SK-N-SH (cell line): ENCODE measurements at regions not wholly inside any gene's neighbourhood (a gene's known extent, or its start where the extent isn't known, plus 50 kb on each side); places are given as distances from the start of the nearest gene placed in this dataset.

ENCODE experiments used
- CTCF ChIA-PET: fragments of 300-600, 350-600 bp; formaldehyde crosslinking; extraction: SDS; loops from one replicate; lab custom pipeline; 2021; lab: Yijun Ruan, JAX
- POLR2A ChIA-PET: fragments of 350-600 bp; sonication (Branson Sonifier 250); formaldehyde crosslinking; extraction: SDS; loops from one replicate; lab custom pipeline; 2020; ENCODE audit warnings: antibody characterized with exemption, inconsistent platforms; lab: Yijun Ruan, JAX
- DNase-seq: peaks from one replicate; pipeline ENCODE4 v3.0.0; 2012
- H2AFZ ChIP-seq: fragments of 200-600 bp; sonication (generic); 2 replicates; pipeline ENCODE4 v1.8.1; 2016; ENCODE audit warnings: antibody characterized with exemption, mild to moderate bottlenecking, low read depth
- H3F3A ChIP-seq: fragments of 200-600 bp; sonication (generic); replicated peaks from 2 replicates; pipeline ENCODE3; 2016; ENCODE audit warnings: antibody characterized with exemption, mild to moderate bottlenecking; ENCODE audit not compliant: insufficient read depth
- H3K27ac ChIP-seq, 2 experiments: fragments of 200-500 bp in 1 of 2; fragments of 200-600 bp in 1 of 2; sonication (Bioruptor generic) in 1 of 2; sonication (generic), shearing (Covaris generic) in 1 of 2; 2 replicates each; pipeline versions ENCODE4 v1.5.1 to v1.6.1; 2014 to 2016; ENCODE audit warnings: low read depth in 2 of 2, inconsistent platforms in 1 of 2, low read length in 1 of 2, mild to moderate bottlenecking in 1 of 2, mixed read lengths in 1 of 2
- H3K27me3 ChIP-seq: fragments of 200-600 bp; sonication (generic), shearing (Covaris generic); 2 replicates; pipeline ENCODE4 v1.6.1; 2016; ENCODE audit warnings: mixed run types; ENCODE audit not compliant: insufficient read depth
- H3K36me3 ChIP-seq, 2 experiments: fragments of 200-500 bp in 1 of 2; fragments of 200-600 bp in 1 of 2; sonication (Bioruptor generic) in 1 of 2; sonication (generic) in 1 of 2; replicated peaks in 1 of 2; 2 replicates each; pipeline versions ENCODE3 to v1.5.1; 2014 to 2016; ENCODE audit warnings: low read length in 1 of 2, mild to moderate bottlenecking in 1 of 2; ENCODE audit not compliant: insufficient read depth in 2 of 2, control insufficient read depth in 1 of 2
- H3K4me1 ChIP-seq, 2 experiments: fragments of 200-500 bp in 1 of 2; fragments of 200-600 bp in 1 of 2; sonication (Bioruptor generic) in 1 of 2; sonication (generic), shearing (Covaris generic) in 1 of 2; 2 replicates each; pipeline versions ENCODE4 v1.5.1 to v1.6.1; 2014 to 2016; ENCODE audit warnings: low read depth in 1 of 2, low read length in 1 of 2, mixed run types in 1 of 2; ENCODE audit not compliant: insufficient read depth in 2 of 2, control insufficient read depth in 1 of 2
- H3K4me2 ChIP-seq: fragments of 200-600 bp; sonication (generic), shearing (Covaris generic); 2 replicates; pipeline ENCODE4 v1.6.1; 2017; ENCODE audit warnings: mixed run types
- H3K4me3 ChIP-seq, 2 experiments: fragments of 200-500 bp in 1 of 2; fragments of 200-600 bp in 1 of 2; sonication (Bioruptor generic) in 1 of 2; sonication (generic), shearing (Covaris generic) in 1 of 2; 2 replicates each; pipeline versions ENCODE4 v1.5.1 to v1.8.1; 2014 to 2016; ENCODE audit warnings: low read depth in 2 of 2, inconsistent platforms in 1 of 2, low read length in 1 of 2, mild to moderate bottlenecking in 1 of 2, mixed read lengths in 1 of 2, moderate library complexity in 1 of 2
- H3K79me2 ChIP-seq: fragments of 200-600 bp; sonication (generic); 2 replicates; pipeline ENCODE4 v1.8.1; 2017; ENCODE audit warnings: mild to moderate bottlenecking; ENCODE audit not compliant: insufficient read depth
- H3K9ac ChIP-seq: fragments of 200-600 bp; sonication (generic); 2 replicates; pipeline ENCODE4 v1.6.1; 2017; ENCODE audit warnings: mixed run types
- H3K9me2 ChIP-seq: fragments of 200-600 bp; sonication (generic); 2 replicates; pipeline ENCODE4 v1.6.1; 2017; ENCODE audit warnings: mixed run types
- H3K9me3 ChIP-seq: fragments of 200-600 bp; sonication (generic); 2 replicates; pipeline ENCODE4 v1.6.1; 2017; ENCODE audit warnings: mixed run types, mild to moderate bottlenecking, moderate library complexity
- H4K20me1 ChIP-seq: fragments of 200-600 bp; sonication (generic); 2 replicates; pipeline ENCODE4 v1.6.1; 2017; ENCODE audit warnings: mild to moderate bottlenecking, mixed run types; ENCODE audit not compliant: insufficient read depth
- CHD2 ChIP-seq: fragments of 150-350 bp; IDR thresholded peaks from 2 replicates; pipeline ENCODE4 v1.6.1; 2018; ENCODE audit warnings: low read length; ENCODE audit not compliant: partially characterized antibody
- FOSL2 ChIP-seq: IDR thresholded peaks from 2 replicates; pipeline ENCODE4 v1.4.0; 2012; ENCODE audit warnings: low read depth, mild to moderate bottlenecking, moderate library complexity, borderline replicate concordance
- FOXJ3 ChIP-seq: sonication (generic); formaldehyde crosslinking; IDR thresholded peaks from 2 replicates; pipeline ENCODE4 v1.5.1; 2020; ENCODE audit warnings: mild to moderate bottlenecking, missing genetic modification reagents
- FOXM1 ChIP-seq: IDR thresholded peaks from 2 replicates; pipeline ENCODE4 v1.4.0; 2012; ENCODE audit warnings: low read depth, mild to moderate bottlenecking
- MAX ChIP-seq: IDR thresholded peaks from 2 replicates; pipeline ENCODE4 v1.4.0; 2012; ENCODE audit warnings: low read depth
- MEF2A ChIP-seq: IDR thresholded peaks from 2 replicates; pipeline ENCODE4 v1.4.0; 2012; ENCODE audit warnings: low read depth, borderline replicate concordance
- REST ChIP-seq: IDR thresholded peaks from 2 replicates; pipeline ENCODE4 v1.6.1; 2012; ENCODE audit warnings: mild to moderate bottlenecking, low read depth, low read length, moderate library complexity
- WGBS: methylation state at CpG from one replicate; pipeline ENCODE4 v1.1.6; 2017; ENCODE audit warnings: low lambda C conversion rate; 5-methylcytosine and 5-hydroxymethylcytosine counted together
- TF ChIP-seq, protein P1 (sequence below): IDR thresholded peaks from 2 replicates; pipeline ENCODE4; 2012
- TF ChIP-seq, protein P2 (sequence below): fragments of 150-350 bp; IDR thresholded peaks from 2 replicates; pipeline ENCODE4 v1.6.1; 2017; ENCODE audit warnings: antibody characterized with exemption, low read length, low read depth, borderline replicate concordance

- H3K4me2 ChIP-seq, result no peak overlapping the region
- no peaks in the 10 kb centered on the region for H3K9me2 ChIP-seq
- POLR2A ChIA-PET, result no interaction called here
- CTCF ChIA-PET, result interaction anchor here (1.0 kb wide), 1 partner anchor 27 kb away, joined by 3 read pairs; no protein-coding TSS in a partner anchor
- no peak overlapping the region for H2AFZ ChIP-seq
- no peak overlapping the region for H3K9ac ChIP-seq
- H3K36me3 ChIP-seq, result no peaks in the 10 kb centered on the region
- no peak for TF ChIP-seq MAX
- TF ChIP-seq FOXM1, result no peak
- no peak for TF ChIP-seq MEF2A
- TF ChIP-seq REST, result no peak
- TF ChIP-seq, protein P1, sequence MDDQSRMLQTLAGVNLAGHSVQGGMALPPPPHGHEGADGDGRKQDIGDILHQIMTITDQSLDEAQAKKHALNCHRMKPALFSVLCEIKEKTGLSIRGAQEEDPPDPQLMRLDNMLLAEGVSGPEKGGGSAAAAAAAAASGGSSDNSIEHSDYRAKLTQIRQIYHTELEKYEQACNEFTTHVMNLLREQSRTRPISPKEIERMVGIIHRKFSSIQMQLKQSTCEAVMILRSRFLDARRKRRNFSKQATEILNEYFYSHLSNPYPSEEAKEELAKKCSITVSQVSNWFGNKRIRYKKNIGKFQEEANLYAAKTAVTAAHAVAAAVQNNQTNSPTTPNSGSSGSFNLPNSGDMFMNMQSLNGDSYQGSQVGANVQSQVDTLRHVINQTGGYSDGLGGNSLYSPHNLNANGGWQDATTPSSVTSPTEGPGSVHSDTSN, result 0 out of 2 replicates have a peak, but pooled peaks have one; percentile 12
- TF ChIP-seq FOSL2, result peak; percentile 36; the same call in 1 of the 2 replicates
- TF ChIP-seq, protein P2, sequence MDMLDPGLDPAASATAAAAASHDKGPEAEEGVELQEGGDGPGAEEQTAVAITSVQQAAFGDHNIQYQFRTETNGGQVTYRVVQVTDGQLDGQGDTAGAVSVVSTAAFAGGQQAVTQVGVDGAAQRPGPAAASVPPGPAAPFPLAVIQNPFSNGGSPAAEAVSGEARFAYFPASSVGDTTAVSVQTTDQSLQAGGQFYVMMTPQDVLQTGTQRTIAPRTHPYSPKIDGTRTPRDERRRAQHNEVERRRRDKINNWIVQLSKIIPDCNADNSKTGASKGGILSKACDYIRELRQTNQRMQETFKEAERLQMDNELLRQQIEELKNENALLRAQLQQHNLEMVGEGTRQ, result no peak
- H4K20me1 ChIP-seq, result no peaks in the 10 kb centered on the region
- H3K4me3 ChIP-seq, result no peak overlapping the region
- no peak overlapping the region for H3K27ac ChIP-seq
- DNase-seq, result no peak
- H3K4me1 ChIP-seq, result 0 out of 4 replicates have a peak, but pooled peaks cover 0 to 8% of the 10 kb centered on the region in 2 experiments
- H3K9me3 ChIP-seq, result no peaks in the 10 kb centered on the region
- no peaks in the 10 kb centered on the region for H3K79me2 ChIP-seq
- no peaks in the 10 kb centered on the region for H3F3A ChIP-seq
- WGBS, result 83% methylated on average over 5 of the region's 5 CpGs
- no peaks in the 10 kb centered on the region for H3K27me3 ChIP-seq
Measured at GRCh38 chr4:26183017-26183416, 137.8 kb upstream of the RBPJ start.

DNA sequence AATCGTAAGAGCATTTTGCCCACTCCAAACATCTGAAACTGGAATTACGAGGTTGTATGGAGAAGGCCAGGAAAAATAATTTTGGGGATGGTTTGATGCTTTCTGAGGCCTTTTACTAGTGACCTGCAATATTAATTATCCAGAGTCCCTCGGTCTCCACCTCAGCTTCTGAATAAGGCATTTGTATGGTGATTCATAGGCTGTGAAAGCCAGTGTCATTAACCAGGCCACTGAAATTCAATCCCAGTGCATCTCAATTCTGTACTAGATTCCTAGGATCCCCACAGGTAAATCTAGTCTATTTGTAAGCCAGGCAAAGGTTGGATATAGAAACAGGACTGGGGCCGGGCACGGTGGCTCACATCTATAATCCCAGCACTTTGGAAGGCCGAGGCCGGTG lies 135.4 kb upstream of the RBPJ start:
- no peaks in the 10 kb centered on the region for H4K20me1 ChIP-seq
- no peak overlapping the region for H3K9ac ChIP-seq
- H3K4me3 ChIP-seq, result no peak overlapping the region
- H3F3A ChIP-seq, result no peaks in the 10 kb centered on the region
- no peaks in the 10 kb centered on the region for H3K36me3 ChIP-seq
- H3K27me3 ChIP-seq, result no peaks in the 10 kb centered on the region
- CTCF ChIA-PET, result no interaction called here
- TF ChIP-seq REST, result no peak
- TF ChIP-seq CHD2, result no peak
- TF ChIP-seq FOXJ3 (CRISPR knock-in tag), result no peak
- no peak for TF ChIP-seq MAX
- no peaks in the 10 kb centered on the region for H3K9me3 ChIP-seq
- POLR2A ChIA-PET, result no interaction called here
- 0 out of 4 replicates have a peak, but pooled peaks cover 0 to 8% of the 10 kb centered on the region in 2 experiments for H3K4me1 ChIP-seq
- H3K9me2 ChIP-seq, result no peaks in the 10 kb centered on the region
- no peaks in the 10 kb centered on the region for H3K79me2 ChIP-seq
- 88% methylated on average over 7 of the region's 7 CpGs for WGBS
- no peak for DNase-seq
- H3K27ac ChIP-seq, result no peak overlapping the region
- H3K4me2 ChIP-seq, result no peak overlapping the region
- H2AFZ ChIP-seq, result no peak overlapping the region
